H9 (cell line): ENCODE measurements at regions not wholly inside any gene's neighbourhood (a gene's known extent, or its start where the extent isn't known, plus 50 kb on each side); places are given as distances from the start of the nearest gene placed in this dataset.

Experiments used
- DNase-seq: peaks from one replicate; pipeline ENCODE4 v3.0.0-alpha.2; 2017
- H2AFZ ChIP-seq: one replicate; pipeline ENCODE4 v1.6.1; 2013; ENCODE audit warnings: mild to moderate bottlenecking, low read length, control low read depth, moderate library complexity
- H2AK5ac ChIP-seq: 2 replicates; pipeline ENCODE4 v1.6.1; 2013; ENCODE audit warnings: low read length, control low read depth, mixed read lengths; ENCODE audit not compliant: insufficient read length
- H2BK120ac ChIP-seq: one replicate; pipeline ENCODE4 v1.6.1; 2013; ENCODE audit warnings: low read depth, mild to moderate bottlenecking, low read length, control low read depth, inconsistent platforms; ENCODE audit not compliant: poor library complexity, severe bottlenecking
- H2BK12ac ChIP-seq: 2 replicates; pipeline ENCODE4 v1.6.1; 2013; ENCODE audit warnings: low read length, control low read depth, mixed read lengths, low read depth; ENCODE audit not compliant: insufficient read length
- H2BK15ac ChIP-seq: 2 replicates; pipeline ENCODE4 v1.6.1; 2013; ENCODE audit warnings: low read depth, low read length, control low read depth
- H2BK20ac ChIP-seq: one replicate; pipeline ENCODE4 v1.6.1; 2013; ENCODE audit warnings: low read depth, mild to moderate bottlenecking, low read length, control low read depth, inconsistent platforms; ENCODE audit not compliant: poor library complexity, severe bottlenecking
- H2BK5ac ChIP-seq: 2 replicates; pipeline ENCODE4 v1.6.1; 2013; ENCODE audit warnings: low read length, control low read depth, mixed read lengths; ENCODE audit not compliant: insufficient read length
- H3K14ac ChIP-seq: 2 replicates; pipeline ENCODE4 v1.6.1; 2013; ENCODE audit warnings: low read length, control low read depth; ENCODE audit not compliant: insufficient read depth
- H3K18ac ChIP-seq: 2 replicates; pipeline ENCODE4 v1.6.1; 2013; ENCODE audit warnings: low read depth, mild to moderate bottlenecking, mixed read lengths, low read length, control low read depth; ENCODE audit not compliant: insufficient read length
- H3K23ac ChIP-seq: 2 replicates; pipeline ENCODE4 v1.6.1; 2013; ENCODE audit warnings: low read length, control low read depth, mixed read lengths, low read depth; ENCODE audit not compliant: insufficient read length
- H3K23me2 ChIP-seq: 2 replicates; pipeline ENCODE4 v1.6.1; 2013; ENCODE audit warnings: low read depth, mild to moderate bottlenecking, mixed read lengths, low read length, control low read depth; ENCODE audit not compliant: insufficient read length, poor library complexity, severe bottlenecking
- H3K27ac ChIP-seq: 2 replicates; pipeline ENCODE4 v1.5.1; 2013; ENCODE audit warnings: low read length, control low read depth, mixed read lengths, low read depth; ENCODE audit not compliant: insufficient read length
- H3K27me3 ChIP-seq: 2 replicates; pipeline ENCODE4 v1.6.1; 2013; ENCODE audit warnings: low read length, control low read depth, inconsistent platforms; ENCODE audit not compliant: insufficient read depth
- H3K4ac ChIP-seq: 2 replicates; pipeline ENCODE4 v1.6.1; 2013; ENCODE audit warnings: low read depth, mild to moderate bottlenecking, control low read depth, inconsistent platforms, low read length, moderate library complexity
- H3K4me1 ChIP-seq: 2 replicates; pipeline ENCODE4 v1.6.1; 2013; ENCODE audit warnings: low read length, control low read depth, inconsistent platforms; ENCODE audit not compliant: insufficient read depth
- H3K4me2 ChIP-seq: 2 replicates; pipeline ENCODE4 v1.6.1; 2013; ENCODE audit warnings: low read length, control low read depth, mixed read lengths; ENCODE audit not compliant: insufficient read length, insufficient read depth
- H3K56ac ChIP-seq: 2 replicates; pipeline ENCODE4 v1.6.1; 2013; ENCODE audit warnings: low read depth, mild to moderate bottlenecking, mixed read lengths, low read length, control low read depth; ENCODE audit not compliant: insufficient read length
- H3K79me1 ChIP-seq: 2 replicates; pipeline ENCODE4 v1.6.1; 2013; ENCODE audit warnings: low read depth, mild to moderate bottlenecking, moderate library complexity, low read length, control low read depth, inconsistent platforms; ENCODE audit not compliant: insufficient read depth, poor library complexity, severe bottlenecking
- H3K79me2 ChIP-seq: 2 replicates; pipeline ENCODE4 v1.6.1; 2013; ENCODE audit warnings: low read length, control low read depth, inconsistent platforms; ENCODE audit not compliant: insufficient read depth
- H3K9ac ChIP-seq: 2 replicates; pipeline ENCODE4 v1.6.1; 2013; ENCODE audit warnings: low read length, control low read depth, mixed read lengths; ENCODE audit not compliant: insufficient read length; ENCODE audit errors: extremely low read depth
- H3K9me3 ChIP-seq: one replicate; pipeline ENCODE4 v1.6.1; 2013; ENCODE audit warnings: low read depth, low read length, inconsistent platforms; ENCODE audit not compliant: control insufficient read depth
- H3T11ph ChIP-seq: one replicate; pipeline ENCODE4 v1.6.1; 2013; ENCODE audit warnings: mild to moderate bottlenecking, low read length, control low read depth, inconsistent platforms
- H4K20me1 ChIP-seq: one replicate; pipeline ENCODE4 v1.6.1; 2013; ENCODE audit not compliant: control insufficient read depth, insufficient read length, insufficient read depth
- H4K5ac ChIP-seq: 2 replicates; pipeline ENCODE4 v1.6.1; 2013; ENCODE audit warnings: low read depth, mild to moderate bottlenecking, mixed read lengths, low read length, control low read depth; ENCODE audit not compliant: insufficient read length
- H4K8ac ChIP-seq: replicated peaks from 2 replicates; pipeline ENCODE4 v1.6.1; 2013; ENCODE audit warnings: low read length, control low read depth, mixed read lengths, low read depth; ENCODE audit not compliant: insufficient read length
- H4K91ac ChIP-seq: 2 replicates; pipeline ENCODE4 v1.6.1; 2013; ENCODE audit warnings: low read depth, mild to moderate bottlenecking, moderate library complexity, mixed read lengths, low read length, control low read depth; ENCODE audit not compliant: insufficient read length
- H3K27ac Mint-ChIP-seq, 3 experiments: 2 replicates in 2 of 3; 3 replicates in 1 of 3; pipeline ENCODE4 v1.8.0; 2020 to 2021; ENCODE audit warnings: mixed read lengths in 3 of 3, mild to moderate bottlenecking in 1 of 3, moderate library complexity in 1 of 3
- H3K27me3 Mint-ChIP-seq: 2 replicates; pipeline ENCODE4 v1.8.0; 2021; ENCODE audit warnings: low read depth, mild to moderate bottlenecking, moderate library complexity, mixed read lengths
- H3K36me3 Mint-ChIP-seq, 3 experiments: 2 replicates in 2 of 3; 3 replicates in 1 of 3; pipeline ENCODE4 v1.8.0; 2020 to 2021; ENCODE audit warnings: low read depth in 3 of 3, mixed read lengths in 3 of 3; ENCODE audit not compliant: insufficient read depth in 1 of 3
- H3K4me1 Mint-ChIP-seq, 2 experiments: 2 replicates each; pipeline ENCODE4 v1.8.0; 2020; ENCODE audit warnings: mixed read lengths in 2 of 2
- H3K4me3 Mint-ChIP-seq, 2 experiments: 2 replicates in 1 of 2; 3 replicates in 1 of 2; pipeline ENCODE4 v1.8.0; 2020 to 2021; ENCODE audit warnings: mild to moderate bottlenecking in 2 of 2, mixed read lengths in 2 of 2, moderate library complexity in 1 of 2
- H3K9me3 Mint-ChIP-seq, 2 experiments: 2 replicates in 1 of 2; 3 replicates in 1 of 2; pipeline ENCODE4 v1.8.0; 2020; ENCODE audit warnings: mild to moderate bottlenecking in 2 of 2, mixed read lengths in 2 of 2, moderate library complexity in 1 of 2
- CTCF ChIP-seq: fragments of 200-600 bp; sonication (generic); conservative IDR thresholded peaks from 3 replicates; pipeline ENCODE4 v1.8.0; 2021; ENCODE audit warnings: antibody characterized with exemption, mild to moderate bottlenecking

DNA sequence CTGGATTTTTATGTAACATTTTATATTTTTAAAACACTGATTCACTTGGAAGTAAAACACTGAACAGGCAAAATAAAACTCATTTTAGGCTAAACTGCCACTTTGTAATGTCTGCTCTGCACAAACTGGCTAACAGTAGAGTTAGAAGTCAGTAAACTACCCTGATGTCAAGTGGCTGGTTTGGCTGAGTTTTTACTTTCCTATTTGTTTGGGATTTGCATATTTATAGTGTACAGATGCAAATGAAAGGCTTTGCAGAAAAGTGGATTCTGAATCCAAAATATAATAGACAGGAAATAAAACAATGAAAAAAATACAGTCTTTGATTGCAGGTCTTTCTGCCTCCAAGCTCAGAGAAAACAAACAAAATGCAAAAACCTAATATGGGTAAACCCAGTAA lies 213.1 kb downstream of the CDH26 start:
- Histone ChIP-seq H4K91ac (no peak overlapping the region), H2BK15ac (no peak overlapping the region), H2AK5ac (no peak overlapping the region), H3K79me1 (no peaks in the 10 kb centered on the region), H2BK5ac (no peak overlapping the region), H3K56ac (no peak overlapping the region), H3K27ac (no peak overlapping the region), H2BK20ac (no peak overlapping the region), H3K4ac (no peak overlapping the region), H3T11ph (no peak overlapping the region), H3K9me3 (no peaks in the 10 kb centered on the region), H3K27me3 (no peaks in the 10 kb centered on the region), H3K9ac (no peak overlapping the region), H3K4me1 (no peaks in the 10 kb centered on the region), H2BK120ac (no peak overlapping the region), H2BK12ac (no peak overlapping the region), H3K23ac (no peak overlapping the region), H3K79me2 (no peaks in the 10 kb centered on the region), H3K4me2 (no peak overlapping the region), H3K14ac (no peak overlapping the region), H2AFZ (no peak overlapping the region), H4K20me1 (no peaks in the 10 kb centered on the region), H4K8ac (no peak overlapping the region), H3K23me2 (no peaks in the 10 kb centered on the region), H4K5ac (no peak overlapping the region), H3K18ac (no peak overlapping the region)
- Mint-ChIP-seq H3K4me3 (no peak overlapping the region), H3K27ac (no peak overlapping the region), H3K27me3 (peaks cover 2% of the 10 kb centered on the region), H3K9me3 (peaks cover 11 to 19% of the 10 kb centered on the region in 2 experiments; a peak in 4 of 5 replicates), H3K4me1 (no peaks in the 10 kb centered on the region), H3K36me3 (peaks cover 0 to 4% (median 0%) of the 10 kb centered on the region in 3 experiments; a peak in 1 of 7 replicates)
- DNase-seq: no peak
- TF ChIP-seq CTCF: no peak
